Calu3 (cell line): ENCODE measurements at regions not wholly inside any gene's neighbourhood (a gene's known extent, or its start where the extent isn't known, plus 50 kb on each side); places are given as distances from the start of the nearest gene placed in this dataset.

ENCODE experiments used
- BruUV-seq: library from RNA; stranded (reverse); fragments of 400-500 nt; replicated peaks from 2 replicates; lab custom pipeline; 2021; lab: Mats Ljungman, UMichigan
- CTCF ChIA-PET: fragments of 300-600 bp; sonication (Branson Sonifier 250); formaldehyde crosslinking; loops from one replicate; lab custom pipeline; 2022; ENCODE audit warnings: antibody characterized with exemption; lab: Charles Lee
- DNase-seq: peaks from one replicate; pipeline ENCODE4 v3.0.0; 2022
- H3K27ac Mint-ChIP-seq: one replicate; pipeline ENCODE4 v1.8.0; 2022; ENCODE audit warnings: mixed read lengths; ENCODE audit not compliant: unreplicated experiment
- H3K27me3 Mint-ChIP-seq: one replicate; pipeline ENCODE4 v1.8.0; 2022; ENCODE audit warnings: mixed read lengths; ENCODE audit not compliant: unreplicated experiment
- H3K36me3 Mint-ChIP-seq: one replicate; pipeline ENCODE4 v1.8.0; 2022; ENCODE audit warnings: mild to moderate bottlenecking, moderate library complexity, mixed read lengths; ENCODE audit not compliant: insufficient read depth, unreplicated experiment
- H3K4me1 Mint-ChIP-seq: one replicate; pipeline ENCODE4 v1.8.0; 2022; ENCODE audit warnings: mild to moderate bottlenecking, low read depth, mixed read lengths; ENCODE audit not compliant: unreplicated experiment
- H3K4me3 Mint-ChIP-seq: one replicate; pipeline ENCODE4 v1.8.0; 2022; ENCODE audit warnings: mild to moderate bottlenecking, low read depth, moderate library complexity, mixed read lengths; ENCODE audit not compliant: unreplicated experiment
- H3K9me3 Mint-ChIP-seq: one replicate; pipeline ENCODE4 v1.8.0; 2022; ENCODE audit warnings: low read depth, mixed read lengths; ENCODE audit not compliant: unreplicated experiment
- intact Hi-C: fragments of 100-400 bp; cut with micrococcal nuclease; formaldehyde crosslinking; loops from one replicate; pipeline ENCODE4 v1.10.0; 2022; ENCODE audit not compliant: unreplicated experiment
- TF ChIP-seq, protein P1 (sequence below): fragments of 200-600 bp; IDR thresholded peaks from one replicate; pipeline ENCODE4 v1.8.0; 2022; ENCODE audit warnings: antibody characterized with exemption; ENCODE audit not compliant: unreplicated experiment

DNA sequence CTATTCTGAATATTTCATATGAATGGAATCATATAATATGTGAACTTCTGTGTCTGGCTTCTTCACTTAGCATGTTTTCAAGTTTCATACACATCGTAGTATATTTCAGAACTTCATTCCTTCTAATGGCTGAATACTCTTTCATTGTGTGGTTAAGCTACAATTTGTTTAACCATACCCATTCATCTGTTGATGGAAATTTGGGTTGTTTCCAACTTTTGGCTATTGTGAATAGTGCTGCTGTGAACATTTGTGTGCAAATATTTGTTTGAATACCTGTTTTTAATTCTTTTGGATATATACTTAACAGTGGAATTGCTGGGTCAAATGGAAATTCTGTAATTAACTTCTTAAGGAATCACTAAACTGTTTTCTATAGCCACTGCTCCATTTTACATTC, 86.0 kb upstream of the MDFIC start:
- intact Hi-C loops = no loop called here
- no peak for DNase-seq
- Mint-ChIP-seq H3K9me3 (no peaks in the 10 kb centered on the region), H3K27me3 (no peaks in the 10 kb centered on the region), H3K27ac (no peak overlapping the region), H3K36me3 (no peaks in the 10 kb centered on the region), H3K4me3 (no peak overlapping the region), H3K4me1 (no peaks in the 10 kb centered on the region)
- CTCF ChIA-PET = no interaction called here
- TF ChIP-seq, protein P1, sequence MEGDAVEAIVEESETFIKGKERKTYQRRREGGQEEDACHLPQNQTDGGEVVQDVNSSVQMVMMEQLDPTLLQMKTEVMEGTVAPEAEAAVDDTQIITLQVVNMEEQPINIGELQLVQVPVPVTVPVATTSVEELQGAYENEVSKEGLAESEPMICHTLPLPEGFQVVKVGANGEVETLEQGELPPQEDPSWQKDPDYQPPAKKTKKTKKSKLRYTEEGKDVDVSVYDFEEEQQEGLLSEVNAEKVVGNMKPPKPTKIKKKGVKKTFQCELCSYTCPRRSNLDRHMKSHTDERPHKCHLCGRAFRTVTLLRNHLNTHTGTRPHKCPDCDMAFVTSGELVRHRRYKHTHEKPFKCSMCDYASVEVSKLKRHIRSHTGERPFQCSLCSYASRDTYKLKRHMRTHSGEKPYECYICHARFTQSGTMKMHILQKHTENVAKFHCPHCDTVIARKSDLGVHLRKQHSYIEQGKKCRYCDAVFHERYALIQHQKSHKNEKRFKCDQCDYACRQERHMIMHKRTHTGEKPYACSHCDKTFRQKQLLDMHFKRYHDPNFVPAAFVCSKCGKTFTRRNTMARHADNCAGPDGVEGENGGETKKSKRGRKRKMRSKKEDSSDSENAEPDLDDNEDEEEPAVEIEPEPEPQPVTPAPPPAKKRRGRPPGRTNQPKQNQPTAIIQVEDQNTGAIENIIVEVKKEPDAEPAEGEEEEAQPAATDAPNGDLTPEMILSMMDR = no peak
- BruUV-seq = no TSS peak

DNA sequence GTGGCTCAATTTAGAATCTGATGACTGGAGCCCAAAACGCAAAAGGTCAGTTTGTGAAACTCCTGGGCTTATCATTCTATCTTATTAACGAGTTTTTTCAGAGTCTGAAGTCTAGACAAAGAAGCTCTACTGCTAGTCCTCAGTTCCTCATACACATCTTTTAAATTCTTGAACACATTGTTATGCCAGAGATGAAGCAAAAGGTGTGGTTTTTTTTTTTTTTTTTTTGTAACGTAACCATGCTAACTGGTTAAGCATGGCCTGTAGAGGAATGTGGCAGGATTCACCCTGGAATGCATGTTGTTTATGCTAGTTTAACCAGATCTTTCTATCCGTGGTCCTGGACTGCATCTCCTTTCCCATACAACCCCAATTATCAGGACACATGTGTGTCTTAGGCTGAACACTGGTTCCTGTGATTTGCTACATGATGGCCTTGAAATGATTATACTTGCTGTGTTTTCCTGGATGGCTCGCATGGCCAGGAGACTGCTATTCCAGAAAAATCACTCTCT, 79.3 kb upstream of the MDFIC start:
- CTCF ChIA-PET = interaction anchor here (0.7 kb wide), 2 partner anchors 12 to 871 kb away, joined by 4 to 8 read pairs; no protein-coding TSS in a partner anchor
- TF ChIP-seq, protein P1 = no peak
- no peaks in the 10 kb centered on the region for H3K27me3 Mint-ChIP-seq
- no peak overlapping the region for H3K4me3 Mint-ChIP-seq
- no peaks in the 10 kb centered on the region for H3K4me1 Mint-ChIP-seq
- H3K36me3 Mint-ChIP-seq = no peaks in the 10 kb centered on the region
- no peak overlapping the region for H3K27ac Mint-ChIP-seq
- DNase-seq = no peak
- no peaks in the 10 kb centered on the region for H3K9me3 Mint-ChIP-seq
- BruUV-seq = no TSS peak
- intact Hi-C loops = no loop called here

- BruUV-seq = no TSS peak
- DNase-seq = no peak
- CTCF ChIA-PET = no interaction called here
- intact Hi-C loops = no loop called here
- H3K27ac Mint-ChIP-seq = no peak overlapping the region
- H3K27me3 Mint-ChIP-seq = no peaks in the 10 kb centered on the region
- TF ChIP-seq, protein P1 = no peak
- H3K9me3 Mint-ChIP-seq = no peaks in the 10 kb centered on the region
- H3K4me1 Mint-ChIP-seq = no peaks in the 10 kb centered on the region
- no peak overlapping the region for H3K4me3 Mint-ChIP-seq
- no peaks in the 10 kb centered on the region for H3K36me3 Mint-ChIP-seq
These were observed 78.8 kb upstream of the MDFIC start for GRCh38 chr7:114843102-114843501.

DNA sequence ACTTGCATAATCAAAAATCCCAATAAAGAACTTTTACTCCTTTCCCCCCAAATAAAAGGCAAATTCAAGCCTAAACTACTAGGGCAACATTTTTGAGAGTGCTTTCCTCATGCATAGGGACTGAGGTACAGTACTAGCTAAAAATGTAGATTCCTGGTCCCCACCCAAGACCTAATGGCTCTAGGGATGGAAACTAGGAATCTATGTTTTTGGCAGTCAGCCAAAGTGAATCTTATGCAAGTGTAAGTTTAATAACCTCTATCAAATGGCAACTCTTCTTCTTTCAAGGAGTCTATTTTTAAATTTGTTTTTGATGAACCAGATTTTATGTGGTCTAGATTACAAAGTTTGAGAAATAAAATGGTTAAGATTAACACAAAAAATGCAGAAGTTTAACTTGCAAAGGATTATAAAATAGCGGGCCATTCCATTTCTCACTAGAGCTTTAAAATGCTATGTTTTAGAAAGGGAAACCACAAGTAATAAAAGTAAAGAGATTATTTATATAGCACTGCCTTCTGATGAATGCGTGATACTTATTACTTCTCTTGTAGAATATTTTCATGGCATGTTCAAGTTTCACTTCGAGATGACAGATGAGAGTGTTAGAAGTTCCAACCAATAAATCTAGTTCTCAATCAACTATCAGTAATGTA, 70.4 kb upstream of the MDFIC start:
- no peak overlapping the region for H3K4me3 Mint-ChIP-seq
- BruUV-seq = no TSS peak
- peaks cover 3% of the 10 kb centered on the region for H3K4me1 Mint-ChIP-seq
- H3K27ac Mint-ChIP-seq = no peak overlapping the region
- TF ChIP-seq, protein P1 = no peak
- H3K36me3 Mint-ChIP-seq = no peaks in the 10 kb centered on the region
- no peaks in the 10 kb centered on the region for H3K9me3 Mint-ChIP-seq
- CTCF ChIA-PET = no interaction called here
- intact Hi-C loops = no loop called here
- no peaks in the 10 kb centered on the region for H3K27me3 Mint-ChIP-seq
- no peak for DNase-seq
